GM18519 (cell line): ENCODE measurements at regions not wholly inside any gene's neighbourhood (a gene's known extent, or its start where the extent isn't known, plus 50 kb on each side); places are given as distances from the start of the nearest gene placed in this dataset.

Source experiments
- ATAC-seq: cut with Tn5 transposase; IDR thresholded peaks from one replicate; pipeline ENCODE4 v1.9.1; 2021; ENCODE audit warnings: mild to moderate bottlenecking, moderate library complexity; ENCODE audit not compliant: unreplicated experiment, low FRiP score

- ATAC-seq, result no peak
Measured at GRCh38 chr7:156169474-156170370, 357.5 kb upstream of the SHH start.

DNA sequence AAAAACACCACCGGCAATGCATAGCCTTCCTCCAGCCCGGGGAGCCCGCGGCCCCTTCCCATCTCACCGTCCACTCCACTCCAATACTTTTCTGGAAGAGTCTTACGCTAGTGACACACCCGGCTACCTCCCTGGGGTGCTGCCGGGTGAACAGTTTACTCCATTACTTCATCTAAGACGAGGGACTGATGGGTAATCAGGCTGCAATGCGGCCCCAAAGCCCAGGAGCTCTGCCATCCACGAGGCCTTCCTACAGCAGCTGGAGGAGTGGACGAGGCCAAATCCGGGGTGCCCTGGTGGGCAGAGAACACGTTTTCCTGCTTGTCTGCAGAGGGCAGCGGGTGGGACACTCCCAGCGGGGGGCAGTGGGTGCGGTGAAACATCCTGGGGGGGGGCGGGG, 356.2 kb upstream of the SHH start:
- ATAC-seq, result no peak

- ATAC-seq, result no peak
Measured at GRCh38 chr7:156167987-156168386, 355.7 kb upstream of the SHH start.

- ATAC-seq, result no peak
Measured at GRCh38 chr7:156167417-156167807, 355.1 kb upstream of the SHH start.

GRCh38 chr7:156166692-156167416, 354.6 kb upstream of the SHH start:
- no peak for ATAC-seq

DNA sequence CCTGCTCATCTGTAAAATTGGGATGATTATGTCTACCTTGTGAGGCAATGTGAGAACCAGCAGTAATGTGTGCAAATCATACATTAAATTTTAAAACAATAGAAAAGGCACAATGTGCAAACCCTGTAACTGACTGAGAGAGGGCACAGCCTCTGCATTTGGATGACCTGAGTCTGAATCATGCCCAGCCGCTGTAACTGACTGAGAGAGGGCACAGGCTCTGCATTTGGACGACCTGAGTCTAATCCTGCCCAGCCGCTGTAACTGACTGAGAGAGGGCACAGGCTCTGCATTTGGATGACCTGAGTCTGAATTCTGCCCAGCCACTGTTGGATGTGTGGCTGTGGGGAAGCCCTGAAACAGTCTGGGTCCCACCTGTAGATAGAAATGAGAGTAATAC, 351.5 kb upstream of the SHH start:
- no peak for ATAC-seq

DNA sequence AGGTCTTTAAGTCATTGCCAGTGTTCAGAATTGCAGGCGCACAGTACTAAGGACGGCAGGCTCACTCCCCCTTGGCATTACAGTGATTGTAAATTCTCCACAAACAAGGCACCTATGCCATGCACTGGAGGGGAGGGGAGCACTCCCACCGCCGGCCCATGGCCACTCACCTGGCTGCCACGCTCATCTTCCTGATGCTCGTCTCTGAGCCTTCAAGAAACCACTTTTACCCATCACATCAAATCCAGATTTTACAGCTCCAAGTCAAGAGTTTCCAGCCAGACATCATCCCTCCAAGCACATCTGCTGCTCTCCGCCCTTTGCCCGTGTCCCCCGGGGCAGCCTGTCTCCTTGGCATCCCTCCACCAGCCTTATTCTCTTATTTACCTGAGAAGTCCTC, 350.2 kb upstream of the SHH start:
- no peak for ATAC-seq

- ATAC-seq, result no peak
Measured at GRCh38 chr7:156160811-156161210, 348.5 kb upstream of the SHH start.

DNA sequence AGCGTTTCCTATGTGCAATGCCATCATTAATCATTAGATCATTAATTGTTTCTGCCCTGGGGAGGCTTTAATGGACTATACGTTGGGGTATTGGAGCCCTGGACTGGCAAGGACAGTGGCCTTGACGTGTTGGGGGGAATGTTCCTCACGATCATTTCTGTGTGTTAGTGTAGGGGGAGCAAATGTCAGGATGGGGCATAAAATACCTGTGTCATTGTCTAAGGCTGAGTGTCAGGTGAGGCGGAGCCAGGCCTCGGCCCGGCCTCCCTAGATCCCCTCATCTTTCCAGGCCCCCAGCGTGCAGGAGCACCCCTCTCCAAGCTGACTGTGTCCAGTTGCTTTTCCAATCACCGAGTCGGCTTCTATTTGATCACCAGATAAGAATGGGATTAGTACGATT, 346.4 kb upstream of the SHH start:
- no peak for ATAC-seq

- no peak for ATAC-seq
Measured at GRCh38 chr7:156158213-156158612, 345.9 kb upstream of the SHH start.

GRCh38 chr7:156157409-156158012, 345.2 kb upstream of the SHH start:
- ATAC-seq, result no peak

DNA sequence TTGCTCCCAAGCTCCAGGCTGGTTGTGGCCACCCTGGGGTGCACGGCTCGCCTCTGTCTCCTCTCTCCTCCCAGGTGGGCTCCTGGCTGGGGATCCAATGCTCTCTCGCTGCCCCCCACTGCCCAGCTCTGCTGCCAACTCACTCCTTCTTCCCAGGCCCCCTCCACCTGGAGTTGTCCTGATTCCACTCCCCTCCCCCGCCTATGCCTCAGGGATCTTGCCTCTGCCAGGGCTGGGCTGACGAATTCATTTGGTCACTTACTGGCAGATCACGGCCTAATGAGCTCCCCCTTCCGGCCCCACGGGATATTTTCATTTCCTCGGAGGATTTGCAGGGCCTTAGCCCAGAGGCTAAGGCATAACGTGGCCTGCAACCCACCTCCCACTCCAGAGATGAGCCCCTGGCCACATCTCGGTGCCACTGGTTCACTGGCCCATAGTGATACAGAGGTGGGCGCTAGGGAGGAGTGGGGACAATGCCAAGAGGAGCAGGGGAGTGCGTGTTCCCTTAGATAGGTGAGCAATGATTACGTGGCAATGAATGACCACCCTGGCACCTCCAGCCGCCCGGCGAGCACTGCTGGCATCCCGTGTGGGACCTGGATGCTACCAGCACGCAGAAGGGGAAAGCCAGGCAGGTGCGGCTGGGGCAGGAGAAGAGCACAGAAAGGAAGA, 344.6 kb upstream of the SHH start:
- ATAC-seq, result no peak

DNA sequence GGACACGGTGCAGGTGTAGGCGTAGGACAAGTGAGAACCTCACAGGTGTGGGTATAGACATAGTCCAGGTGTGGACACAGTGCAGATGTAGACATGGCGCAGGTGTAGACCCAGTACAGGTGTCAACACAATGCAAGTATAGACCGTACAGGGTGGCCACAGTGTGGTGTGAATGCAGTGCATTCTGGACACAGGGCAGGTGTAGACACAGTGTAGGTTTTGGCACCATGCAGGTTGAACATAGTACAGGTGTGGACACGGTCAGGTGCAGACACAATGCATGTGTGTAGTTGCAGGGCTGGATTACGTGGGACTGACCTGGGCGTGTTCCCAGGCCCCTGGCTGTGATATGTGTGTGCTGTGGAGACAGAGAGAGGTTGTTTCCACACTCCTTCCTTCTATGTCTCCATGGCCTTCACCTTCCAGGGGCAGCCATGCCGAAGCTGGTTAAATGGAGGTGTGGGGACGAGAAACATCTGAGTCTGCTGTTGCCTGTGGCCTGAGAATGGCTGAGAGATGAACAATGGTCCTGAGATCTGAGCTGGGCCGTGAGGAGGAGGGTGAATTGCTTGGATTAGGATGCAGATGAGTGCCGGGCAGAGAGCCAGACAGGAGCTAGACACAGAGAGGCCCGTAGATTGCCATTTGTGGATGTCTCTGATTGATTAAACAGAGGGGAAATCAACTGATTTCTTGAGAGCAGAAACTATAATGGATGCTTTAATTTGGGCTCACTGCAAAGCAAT, 343.9 kb upstream of the SHH start:
- no peak for ATAC-seq

DNA sequence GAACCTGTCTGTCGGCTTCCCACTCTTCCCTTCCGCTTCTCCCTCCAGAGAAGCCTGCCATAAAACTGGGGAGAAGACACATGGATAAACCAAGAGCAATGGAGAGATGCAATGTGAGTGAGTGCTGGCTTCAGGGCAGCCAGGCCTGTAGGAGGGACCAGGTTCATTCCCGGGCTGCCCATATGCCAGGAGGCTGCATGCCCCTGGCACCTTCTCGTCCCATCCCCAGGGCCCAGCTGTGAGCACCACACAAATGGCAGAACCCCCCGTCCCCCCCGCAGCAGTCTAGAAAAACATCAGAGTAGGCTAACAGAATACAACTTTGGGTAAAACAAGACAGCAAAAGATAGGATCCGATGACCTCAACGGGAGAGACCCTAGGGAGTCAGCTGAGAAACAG, 341.3 kb upstream of the SHH start:
- no peak for ATAC-seq

DNA sequence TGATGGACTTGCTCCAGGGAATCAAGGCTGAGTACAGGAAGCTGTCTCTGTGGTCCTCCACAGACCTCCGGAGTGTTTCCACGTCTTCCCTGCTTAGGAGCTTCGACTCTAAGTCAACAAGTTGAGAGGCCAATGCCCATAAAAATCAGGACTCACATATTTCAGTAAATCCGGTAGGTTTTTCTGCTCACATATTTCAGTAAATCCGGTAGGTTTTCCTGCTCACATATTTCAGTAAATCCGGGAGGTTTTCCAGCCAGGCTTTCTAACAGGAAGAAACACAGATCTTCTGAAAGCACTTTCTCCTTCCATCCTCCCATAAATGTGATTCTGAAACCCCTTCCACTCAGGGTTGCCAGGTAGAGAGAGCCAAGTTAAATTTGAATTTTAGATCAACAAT, 340.1 kb upstream of the SHH start:
- ATAC-seq, result no peak

DNA sequence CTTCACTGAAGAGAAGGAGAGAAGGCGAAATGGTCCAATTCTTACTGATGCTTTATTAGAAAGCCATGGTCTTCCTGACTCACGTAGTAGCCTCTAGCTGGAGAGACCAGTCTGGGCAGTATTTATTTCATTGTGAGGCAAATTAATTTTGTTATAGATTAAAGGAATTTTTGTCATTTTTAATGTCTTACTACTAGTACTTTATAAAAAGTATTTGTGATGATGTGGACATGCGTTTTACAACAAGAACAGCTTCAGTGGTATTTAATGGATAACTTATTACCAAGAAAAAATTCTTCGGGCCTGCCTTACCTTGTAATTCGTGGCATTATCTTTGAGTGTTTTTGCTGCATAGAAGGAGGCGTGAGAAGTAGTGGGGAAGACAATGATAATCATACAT, 339.4 kb upstream of the SHH start:
- ATAC-seq, result no peak

DNA sequence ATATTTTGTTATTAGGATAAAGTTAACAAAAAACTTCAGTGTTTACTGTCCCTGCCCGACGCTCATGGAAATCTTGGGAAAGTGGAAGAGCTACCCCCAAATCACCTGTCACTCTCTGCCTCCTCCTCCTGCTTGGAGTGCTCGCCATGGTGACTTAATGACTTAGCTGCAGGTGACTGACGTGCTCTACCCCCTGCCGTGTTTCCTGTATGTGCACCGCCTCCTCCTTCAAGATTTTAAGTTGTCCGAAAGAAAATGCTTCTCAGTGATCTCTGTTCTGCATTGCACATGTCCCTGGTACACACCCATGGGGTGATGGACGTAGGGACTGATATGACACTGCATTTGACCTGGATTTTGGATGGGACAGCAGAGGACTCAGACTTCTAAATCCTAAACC, 338.8 kb upstream of the SHH start:
- no peak for ATAC-seq

GRCh38 chr7:156148995-156149394, 336.7 kb upstream of the SHH start:
- no peak for ATAC-seq

DNA sequence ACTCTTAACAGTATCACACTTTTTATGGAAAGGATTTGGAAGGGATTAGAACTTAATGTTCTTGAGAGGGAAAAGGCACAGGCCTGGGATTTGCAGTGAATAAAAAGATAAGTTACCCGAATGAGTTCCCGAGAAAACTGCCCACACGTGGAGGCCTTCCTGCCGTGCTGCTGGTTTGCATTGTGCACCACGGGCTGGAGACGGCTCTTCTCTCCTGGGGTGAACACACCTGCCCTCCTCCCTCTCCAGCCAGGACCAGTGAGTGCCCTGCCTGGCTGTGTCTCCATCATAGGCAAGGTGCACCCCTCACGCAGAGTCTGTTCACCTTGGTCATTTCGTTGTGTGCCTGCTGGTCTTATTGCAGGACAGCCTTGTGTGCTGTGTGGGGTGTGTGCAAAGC, 336.3 kb upstream of the SHH start:
- no peak for ATAC-seq

DNA sequence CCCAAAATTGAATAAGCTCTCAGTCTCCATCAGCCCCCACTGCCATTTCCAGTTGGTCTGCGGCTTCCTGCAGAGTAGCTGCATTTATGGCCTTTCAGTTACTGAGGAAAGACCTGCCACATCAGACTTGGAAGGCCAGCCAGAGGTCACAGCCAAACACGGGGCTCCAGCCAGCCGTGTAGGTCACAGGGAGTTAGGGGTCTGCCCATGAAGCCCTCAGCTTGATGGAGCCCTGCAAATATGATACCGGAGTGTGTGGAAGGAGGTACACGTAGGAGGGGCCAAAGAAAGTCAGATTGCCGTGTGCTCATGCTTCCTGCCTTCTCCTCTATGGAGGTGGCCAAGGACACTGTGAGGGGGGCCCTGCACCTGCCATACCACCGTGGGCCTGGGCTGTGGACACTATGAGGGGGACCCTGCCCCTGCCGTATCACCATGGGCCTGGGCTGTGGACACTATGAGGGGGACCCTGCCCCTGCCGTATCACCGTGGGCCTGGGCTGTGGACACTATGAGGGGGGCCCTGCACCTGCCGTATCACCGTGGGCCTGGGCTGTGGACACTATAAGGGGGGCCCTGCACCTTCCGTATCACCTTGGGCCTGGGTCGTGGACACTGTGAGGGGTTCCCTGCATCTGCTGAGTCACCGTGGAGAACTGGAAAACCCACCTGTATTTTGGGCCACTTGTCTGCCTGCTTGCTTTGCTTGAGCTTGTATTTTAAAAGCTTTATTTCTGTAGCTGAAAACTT, 335.7 kb upstream of the SHH start:
- ATAC-seq, result no peak
